H9 (cell line): ENCODE measurements at regions not wholly inside any gene's neighbourhood (a gene's known extent, or its start where the extent isn't known, plus 50 kb on each side); places are given as distances from the start of the nearest gene placed in this dataset.

Experiments
- DNase-seq: peaks from one replicate; pipeline ENCODE4 v3.0.0-alpha.2; 2017
- H2AFZ ChIP-seq: one replicate; pipeline ENCODE4 v1.6.1; 2013; ENCODE audit warnings: mild to moderate bottlenecking, low read length, control low read depth, moderate library complexity
- H2AK5ac ChIP-seq: 2 replicates; pipeline ENCODE4 v1.6.1; 2013; ENCODE audit warnings: low read length, control low read depth, mixed read lengths; ENCODE audit not compliant: insufficient read length
- H2BK120ac ChIP-seq: one replicate; pipeline ENCODE4 v1.6.1; 2013; ENCODE audit warnings: low read depth, mild to moderate bottlenecking, low read length, control low read depth, inconsistent platforms; ENCODE audit not compliant: poor library complexity, severe bottlenecking
- H2BK12ac ChIP-seq: 2 replicates; pipeline ENCODE4 v1.6.1; 2013; ENCODE audit warnings: low read length, control low read depth, mixed read lengths, low read depth; ENCODE audit not compliant: insufficient read length
- H2BK15ac ChIP-seq: 2 replicates; pipeline ENCODE4 v1.6.1; 2013; ENCODE audit warnings: low read depth, low read length, control low read depth
- H2BK20ac ChIP-seq: one replicate; pipeline ENCODE4 v1.6.1; 2013; ENCODE audit warnings: low read depth, mild to moderate bottlenecking, low read length, control low read depth, inconsistent platforms; ENCODE audit not compliant: poor library complexity, severe bottlenecking
- H2BK5ac ChIP-seq: 2 replicates; pipeline ENCODE4 v1.6.1; 2013; ENCODE audit warnings: low read length, control low read depth, mixed read lengths; ENCODE audit not compliant: insufficient read length
- H3K14ac ChIP-seq: 2 replicates; pipeline ENCODE4 v1.6.1; 2013; ENCODE audit warnings: low read length, control low read depth; ENCODE audit not compliant: insufficient read depth
- H3K18ac ChIP-seq: 2 replicates; pipeline ENCODE4 v1.6.1; 2013; ENCODE audit warnings: low read depth, mild to moderate bottlenecking, mixed read lengths, low read length, control low read depth; ENCODE audit not compliant: insufficient read length
- H3K23ac ChIP-seq: 2 replicates; pipeline ENCODE4 v1.6.1; 2013; ENCODE audit warnings: low read length, control low read depth, mixed read lengths, low read depth; ENCODE audit not compliant: insufficient read length
- H3K23me2 ChIP-seq: 2 replicates; pipeline ENCODE4 v1.6.1; 2013; ENCODE audit warnings: low read depth, mild to moderate bottlenecking, mixed read lengths, low read length, control low read depth; ENCODE audit not compliant: insufficient read length, poor library complexity, severe bottlenecking
- H3K27ac ChIP-seq: 2 replicates; pipeline ENCODE4 v1.5.1; 2013; ENCODE audit warnings: low read length, control low read depth, mixed read lengths, low read depth; ENCODE audit not compliant: insufficient read length
- H3K27me3 ChIP-seq: 2 replicates; pipeline ENCODE4 v1.6.1; 2013; ENCODE audit warnings: low read length, control low read depth, inconsistent platforms; ENCODE audit not compliant: insufficient read depth
- H3K4ac ChIP-seq: 2 replicates; pipeline ENCODE4 v1.6.1; 2013; ENCODE audit warnings: low read depth, mild to moderate bottlenecking, control low read depth, inconsistent platforms, low read length, moderate library complexity
- H3K4me1 ChIP-seq: 2 replicates; pipeline ENCODE4 v1.6.1; 2013; ENCODE audit warnings: low read length, control low read depth, inconsistent platforms; ENCODE audit not compliant: insufficient read depth
- H3K4me2 ChIP-seq: 2 replicates; pipeline ENCODE4 v1.6.1; 2013; ENCODE audit warnings: low read length, control low read depth, mixed read lengths; ENCODE audit not compliant: insufficient read length, insufficient read depth
- H3K56ac ChIP-seq: 2 replicates; pipeline ENCODE4 v1.6.1; 2013; ENCODE audit warnings: low read depth, mild to moderate bottlenecking, mixed read lengths, low read length, control low read depth; ENCODE audit not compliant: insufficient read length
- H3K79me1 ChIP-seq: 2 replicates; pipeline ENCODE4 v1.6.1; 2013; ENCODE audit warnings: low read depth, mild to moderate bottlenecking, moderate library complexity, low read length, control low read depth, inconsistent platforms; ENCODE audit not compliant: insufficient read depth, poor library complexity, severe bottlenecking
- H3K79me2 ChIP-seq: 2 replicates; pipeline ENCODE4 v1.6.1; 2013; ENCODE audit warnings: low read length, control low read depth, inconsistent platforms; ENCODE audit not compliant: insufficient read depth
- H3K9ac ChIP-seq: 2 replicates; pipeline ENCODE4 v1.6.1; 2013; ENCODE audit warnings: low read length, control low read depth, mixed read lengths; ENCODE audit not compliant: insufficient read length; ENCODE audit errors: extremely low read depth
- H3K9me3 ChIP-seq: one replicate; pipeline ENCODE4 v1.6.1; 2013; ENCODE audit warnings: low read depth, low read length, inconsistent platforms; ENCODE audit not compliant: control insufficient read depth
- H3T11ph ChIP-seq: one replicate; pipeline ENCODE4 v1.6.1; 2013; ENCODE audit warnings: mild to moderate bottlenecking, low read length, control low read depth, inconsistent platforms
- H4K20me1 ChIP-seq: one replicate; pipeline ENCODE4 v1.6.1; 2013; ENCODE audit not compliant: control insufficient read depth, insufficient read length, insufficient read depth
- H4K5ac ChIP-seq: 2 replicates; pipeline ENCODE4 v1.6.1; 2013; ENCODE audit warnings: low read depth, mild to moderate bottlenecking, mixed read lengths, low read length, control low read depth; ENCODE audit not compliant: insufficient read length
- H4K8ac ChIP-seq: replicated peaks from 2 replicates; pipeline ENCODE4 v1.6.1; 2013; ENCODE audit warnings: low read length, control low read depth, mixed read lengths, low read depth; ENCODE audit not compliant: insufficient read length
- H4K91ac ChIP-seq: 2 replicates; pipeline ENCODE4 v1.6.1; 2013; ENCODE audit warnings: low read depth, mild to moderate bottlenecking, moderate library complexity, mixed read lengths, low read length, control low read depth; ENCODE audit not compliant: insufficient read length
- H3K27ac Mint-ChIP-seq, 3 experiments: 2 replicates in 2 of 3; 3 replicates in 1 of 3; pipeline ENCODE4 v1.8.0; 2020 to 2021; ENCODE audit warnings: mixed read lengths in 3 of 3, mild to moderate bottlenecking in 1 of 3, moderate library complexity in 1 of 3
- H3K27me3 Mint-ChIP-seq: 2 replicates; pipeline ENCODE4 v1.8.0; 2021; ENCODE audit warnings: low read depth, mild to moderate bottlenecking, moderate library complexity, mixed read lengths
- H3K36me3 Mint-ChIP-seq, 3 experiments: 2 replicates in 2 of 3; 3 replicates in 1 of 3; pipeline ENCODE4 v1.8.0; 2020 to 2021; ENCODE audit warnings: low read depth in 3 of 3, mixed read lengths in 3 of 3; ENCODE audit not compliant: insufficient read depth in 1 of 3
- H3K4me1 Mint-ChIP-seq, 2 experiments: 2 replicates each; pipeline ENCODE4 v1.8.0; 2020; ENCODE audit warnings: mixed read lengths in 2 of 2
- H3K4me3 Mint-ChIP-seq, 2 experiments: 2 replicates in 1 of 2; 3 replicates in 1 of 2; pipeline ENCODE4 v1.8.0; 2020 to 2021; ENCODE audit warnings: mild to moderate bottlenecking in 2 of 2, mixed read lengths in 2 of 2, moderate library complexity in 1 of 2
- H3K9me3 Mint-ChIP-seq, 2 experiments: 2 replicates in 1 of 2; 3 replicates in 1 of 2; pipeline ENCODE4 v1.8.0; 2020; ENCODE audit warnings: mild to moderate bottlenecking in 2 of 2, mixed read lengths in 2 of 2, moderate library complexity in 1 of 2
- whole genome bisulfite sequencing: extraction: QIAGEN DNeasy Blood & Tissue Kit; methylation state at CpG from one replicate; pipeline ENCODE4 v1.1.7; 2013; ENCODE audit warnings: missing lambda C conversion rate, low lambda C conversion rate, mixed read lengths; ENCODE audit not compliant: insufficient read length; ENCODE audit errors: extremely low coverage; 5-methylcytosine and 5-hydroxymethylcytosine counted together
- TF ChIP-seq, protein P1 (sequence below): fragments of 200-600 bp; sonication (generic); conservative IDR thresholded peaks from 3 replicates; pipeline ENCODE4 v1.8.0; 2021; ENCODE audit warnings: antibody characterized with exemption, mild to moderate bottlenecking

- Histone ChIP-seq H2BK5ac (no peak overlapping the region), H4K5ac (no peak overlapping the region), H3T11ph (no peak overlapping the region), H2AK5ac (no peak overlapping the region), H3K23me2 (no peaks in the 10 kb centered on the region), H3K4me2 (peak overlapping the region; percentile 40), H4K91ac (no peak overlapping the region), H3K23ac (no peak overlapping the region), H2BK12ac (no peak overlapping the region), H3K79me1 (no peaks in the 10 kb centered on the region), H3K4ac (no peak overlapping the region), H3K4me1 (peaks cover 11% of the 10 kb centered on the region), H2BK120ac (no peak overlapping the region), H2BK15ac (no peak overlapping the region), H3K18ac (no peak overlapping the region), H3K79me2 (no peaks in the 10 kb centered on the region), H4K8ac (no peak overlapping the region), H4K20me1 (no peaks in the 10 kb centered on the region), H2AFZ (no peak overlapping the region), H3K9ac (no peak overlapping the region), H2BK20ac (no peak overlapping the region), H3K9me3 (no peaks in the 10 kb centered on the region), H3K14ac (no peak overlapping the region), H3K27me3 (no peaks in the 10 kb centered on the region; the same call in 1 of the 2 replicates), H3K56ac (no peak overlapping the region), H3K27ac (no peak overlapping the region)
- no CpG with 5 or more reads among the region's 3 CpGs for WGBS
- TF ChIP-seq, protein P1, sequence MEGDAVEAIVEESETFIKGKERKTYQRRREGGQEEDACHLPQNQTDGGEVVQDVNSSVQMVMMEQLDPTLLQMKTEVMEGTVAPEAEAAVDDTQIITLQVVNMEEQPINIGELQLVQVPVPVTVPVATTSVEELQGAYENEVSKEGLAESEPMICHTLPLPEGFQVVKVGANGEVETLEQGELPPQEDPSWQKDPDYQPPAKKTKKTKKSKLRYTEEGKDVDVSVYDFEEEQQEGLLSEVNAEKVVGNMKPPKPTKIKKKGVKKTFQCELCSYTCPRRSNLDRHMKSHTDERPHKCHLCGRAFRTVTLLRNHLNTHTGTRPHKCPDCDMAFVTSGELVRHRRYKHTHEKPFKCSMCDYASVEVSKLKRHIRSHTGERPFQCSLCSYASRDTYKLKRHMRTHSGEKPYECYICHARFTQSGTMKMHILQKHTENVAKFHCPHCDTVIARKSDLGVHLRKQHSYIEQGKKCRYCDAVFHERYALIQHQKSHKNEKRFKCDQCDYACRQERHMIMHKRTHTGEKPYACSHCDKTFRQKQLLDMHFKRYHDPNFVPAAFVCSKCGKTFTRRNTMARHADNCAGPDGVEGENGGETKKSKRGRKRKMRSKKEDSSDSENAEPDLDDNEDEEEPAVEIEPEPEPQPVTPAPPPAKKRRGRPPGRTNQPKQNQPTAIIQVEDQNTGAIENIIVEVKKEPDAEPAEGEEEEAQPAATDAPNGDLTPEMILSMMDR: no peak
- peaks cover 22 to 26% of the 10 kb centered on the region in 2 experiments for H3K4me1 Mint-ChIP-seq
- H3K36me3 Mint-ChIP-seq: no peaks in the 10 kb centered on the region
- peaks cover 14% of the 10 kb centered on the region for H3K27me3 Mint-ChIP-seq
- peak; percentile 84 for DNase-seq
- H3K27ac Mint-ChIP-seq: peak overlapping the region; percentile 19 to 86 (median 81); a peak in 5 of 7 replicates
- no peaks in the 10 kb centered on the region for H3K9me3 Mint-ChIP-seq
- H3K4me3 Mint-ChIP-seq: peak overlapping the region; percentile 43 to 55
Measured at GRCh38 chr2:176449852-176450251, 180.6 kb downstream of the MTX2 start.
